Lower leg skin (tissue), 4 donors: ENCODE measurements at regions not wholly inside any gene's neighbourhood (a gene's known extent, or its start where the extent isn't known, plus 50 kb on each side); places are given as distances from the start of the nearest gene placed in this dataset.

ENCODE experiments used
- DNase-seq, 2 donors: peaks; one replicate each; pipeline ENCODE4 v3.0.0-alpha.2; 2019; ENCODE audit warnings: low spot score in 2 of 2
- H3K4me3 ChIP-seq: fragments of 200-600 bp; sonication (generic); 2 replicates; pipeline ENCODE4 v1.5.1; 2017; ENCODE audit warnings: mild to moderate bottlenecking, low read depth; ENCODE audit not compliant: poor library complexity, severe bottlenecking
- CTCF ChIP-seq, 3 donors: fragments of 450-650 bp; IDR thresholded peaks; one replicate each; pipeline ENCODE4 v1.5.1; 2016; ENCODE audit warnings: antibody characterized with exemption in 3 of 3, mild to moderate bottlenecking in 3 of 3, moderate library complexity in 2 of 3
- POLR2A ChIP-seq, 2 donors: fragments of 450-650 bp; IDR thresholded peaks; one replicate each; pipeline ENCODE4 v1.6.1; 2016 to 2017; ENCODE audit warnings: antibody characterized with exemption in 2 of 2, mild to moderate bottlenecking in 1 of 2, moderate library complexity in 1 of 2
- WGBS, 2 donors: methylation state at CpG; one replicate each; pipeline ENCODE4 v1.1.5; 2018; 5-methylcytosine and 5-hydroxymethylcytosine counted together
- intact Hi-C: fragments of 100-400 bp; cut with DNase I; formaldehyde crosslinking; loops from one replicate; pipeline ENCODE4 v1.15.0; 2023; ENCODE audit warnings: low total_unique reads

- intact Hi-C loops, result no loop called here
- no peak for TF ChIP-seq CTCF (IDR thresholded peaks at IDR 0.05)
- no peak for TF ChIP-seq POLR2A (IDR thresholded peaks at IDR 0.05)
- 63 to 67% methylated on average over 2 of the region's 2 CpGs for WGBS, 2 donors
- H3K4me3 ChIP-seq, result no peak overlapping the region
- DNase-seq, result no peak
Measured at GRCh38 chr14:49164074-49164473, 422.1 kb downstream of the RPS29 start.

GRCh38 chr14:49160983-49161382 lies 425.2 kb downstream of the RPS29 start:
- WGBS, 2 donors, result 48 to 50% methylated on average over 2 of the region's 2 CpGs
- H3K4me3 ChIP-seq, result no peak overlapping the region
- no peak for DNase-seq
- intact Hi-C loops, result no loop called here
- TF ChIP-seq POLR2A (IDR thresholded peaks at IDR 0.05) (no peak), CTCF (IDR thresholded peaks at IDR 0.05) (no peak)

GRCh38 chr14:49159081-49159480 lies 427.1 kb downstream of the RPS29 start:
- no peak for DNase-seq
- TF ChIP-seq POLR2A (IDR thresholded peaks at IDR 0.05) (no peak), CTCF (IDR thresholded peaks at IDR 0.05) (no peak)
- intact Hi-C loops, result no loop called here
- no peak overlapping the region for H3K4me3 ChIP-seq

GRCh38 chr14:49139593-49139992 lies 446.6 kb downstream of the RPS29 start:
- WGBS, 2 donors, result 44 to 47% methylated on average over 1 of the region's 1 CpG

GRCh38 chr14:49134940-49135339 lies 451.2 kb downstream of the RPS29 start:
- no peak for TF ChIP-seq POLR2A (IDR thresholded peaks at IDR 0.05)
- TF ChIP-seq CTCF (IDR thresholded peaks at IDR 0.05), result no peak
- DNase-seq, result no peak
- WGBS, 2 donors, result 23 to 30% methylated on average over 3 of the region's 3 CpGs

More at GRCh38 chr14:49139593-49139992, 446.6 kb downstream of the RPS29 start:
- intact Hi-C loops, result no loop called here
- DNase-seq, result no peak
- H3K4me3 ChIP-seq, result no peak overlapping the region
- TF ChIP-seq POLR2A (IDR thresholded peaks at IDR 0.05) (no peak), CTCF (IDR thresholded peaks at IDR 0.05) (no peak)

GRCh38 chr14:49121246-49121645 lies 464.9 kb downstream of the RPS29 start:
- no peak for TF ChIP-seq CTCF (IDR thresholded peaks at IDR 0.05)
- DNase-seq, result no peak
- intact Hi-C loops, result no loop called here
- 80% methylated on average over 5 of the region's 5 CpGs for WGBS, 2 donors
- no peak overlapping the region for H3K4me3 ChIP-seq

More at GRCh38 chr14:49134940-49135339, 451.2 kb downstream of the RPS29 start:
- intact Hi-C loops, result no loop called here
- no peak overlapping the region for H3K4me3 ChIP-seq
